HEK293 (cell line): ENCODE measurements at regions not wholly inside any gene's neighbourhood (a gene's known extent, or its start where the extent isn't known, plus 50 kb on each side); places are given as distances from the start of the nearest gene placed in this dataset.

ENCODE experiments used
- BCL11A ChIP-seq: fragments of 450-650 bp; formaldehyde crosslinking; IDR thresholded peaks from 2 replicates; pipeline ENCODE4 v1.5.1; 2016; ENCODE audit warnings: low read depth, missing biosample characterization, missing genetic modification characterization
- BCL11B ChIP-seq: fragments of 450-650 bp; formaldehyde crosslinking; IDR thresholded peaks from 2 replicates; pipeline ENCODE4 v1.5.1; 2016; ENCODE audit warnings: low read depth, missing biosample characterization, missing genetic modification characterization
- EGR2 ChIP-seq: fragments of 450-650 bp; formaldehyde crosslinking; IDR thresholded peaks from 2 replicates; pipeline ENCODE4 v1.5.1; 2016; ENCODE audit warnings: low read depth, missing biosample characterization, missing genetic modification characterization
- GFI1B ChIP-seq: fragments of 450-650 bp; formaldehyde crosslinking; IDR thresholded peaks from 2 replicates; pipeline ENCODE4 v1.5.1; 2016; ENCODE audit warnings: missing biosample characterization, missing genetic modification characterization
- GLI4 ChIP-seq: fragments of 450-650 bp; formaldehyde crosslinking; IDR thresholded peaks from 2 replicates; pipeline ENCODE4 v1.5.1; 2016; ENCODE audit warnings: missing biosample characterization, missing genetic modification characterization
- IKZF3 ChIP-seq: fragments of 450-650 bp; IDR thresholded peaks from 2 replicates; pipeline ENCODE4 v1.5.0; 2018; ENCODE audit warnings: missing biosample characterization, mild to moderate bottlenecking, missing genetic modification characterization, moderate library complexity
- MZF1 ChIP-seq: fragments of 450-650 bp; formaldehyde crosslinking; IDR thresholded peaks from 2 replicates; pipeline ENCODE4 v1.5.1; 2017; ENCODE audit warnings: missing biosample characterization, missing genetic modification characterization, borderline replicate concordance
- REPIN1 ChIP-seq: fragments of 450-650 bp; formaldehyde crosslinking; IDR thresholded peaks from 2 replicates; pipeline ENCODE4 v1.5.1; 2017; ENCODE audit warnings: missing biosample characterization, missing genetic modification characterization, low read depth
- SALL2 ChIP-seq: fragments of 450-650 bp; formaldehyde crosslinking; IDR thresholded peaks from 2 replicates; pipeline ENCODE4 v1.5.0; 2017; ENCODE audit warnings: missing biosample characterization, mild to moderate bottlenecking, missing genetic modification characterization, borderline replicate concordance
- SCRT2 ChIP-seq: fragments of 450-650 bp; formaldehyde crosslinking; IDR thresholded peaks from 2 replicates; pipeline ENCODE4 v1.5.1; 2016; ENCODE audit warnings: missing biosample characterization, missing genetic modification characterization
- SP7 ChIP-seq: fragments of 450-650 bp; formaldehyde crosslinking; IDR thresholded peaks from 2 replicates; pipeline ENCODE4 v1.5.1; 2016; ENCODE audit warnings: missing biosample characterization, missing genetic modification characterization
- TRIM28 ChIP-seq: IDR thresholded peaks from 2 replicates; pipeline ENCODE4 v1.6.1; 2011; ENCODE audit warnings: low read length, control low read depth, borderline replicate concordance
- ZBTB20 ChIP-seq: fragments of 450-650 bp; formaldehyde crosslinking; IDR thresholded peaks from 2 replicates; pipeline ENCODE4 v1.5.1; 2016; ENCODE audit warnings: missing biosample characterization, missing genetic modification characterization
- ZBTB8A ChIP-seq: fragments of 450-650 bp; formaldehyde crosslinking; IDR thresholded peaks from 2 replicates; pipeline ENCODE4 v1.5.1; 2016; ENCODE audit warnings: missing biosample characterization, missing genetic modification characterization
- ZEB2 ChIP-seq: fragments of 450-650 bp; formaldehyde crosslinking; IDR thresholded peaks from 2 replicates; pipeline ENCODE4 v1.5.1; 2016; ENCODE audit warnings: missing biosample characterization, missing genetic modification characterization
- ZFP3 ChIP-seq: fragments of 450-650 bp; formaldehyde crosslinking; IDR thresholded peaks from 2 replicates; pipeline ENCODE4 v1.5.1; 2016; ENCODE audit warnings: low read depth, missing biosample characterization, missing genetic modification characterization
- ZIC2 ChIP-seq: fragments of 450-650 bp; formaldehyde crosslinking; IDR thresholded peaks from 2 replicates; pipeline ENCODE4 v1.5.1; 2016; ENCODE audit warnings: missing biosample characterization, missing genetic modification characterization
- ZNF146 ChIP-seq: fragments of 450-650 bp; formaldehyde crosslinking; IDR thresholded peaks from 2 replicates; pipeline ENCODE4 v1.5.1; 2016; ENCODE audit warnings: missing biosample characterization, missing genetic modification characterization
- ZNF184 ChIP-seq: fragments of 450-650 bp; IDR thresholded peaks from 2 replicates; pipeline ENCODE4 v1.5.1; 2018; ENCODE audit warnings: missing biosample characterization, mild to moderate bottlenecking, missing genetic modification characterization
- ZNF23 ChIP-seq: fragments of 450-650 bp; formaldehyde crosslinking; IDR thresholded peaks from 2 replicates; pipeline ENCODE4 v1.5.1; 2016; ENCODE audit warnings: missing biosample characterization, missing genetic modification characterization, borderline replicate concordance
- ZNF341 ChIP-seq: fragments of 450-650 bp; formaldehyde crosslinking; IDR thresholded peaks from 2 replicates; pipeline ENCODE4; 2016; ENCODE audit warnings: low read depth, missing biosample characterization, missing genetic modification characterization
- ZNF366 ChIP-seq: fragments of 450-650 bp; formaldehyde crosslinking; conservative IDR thresholded peaks from 2 replicates; pipeline ENCODE4 v1.5.1; 2016; ENCODE audit warnings: missing biosample characterization, missing genetic modification characterization
- ZNF501 ChIP-seq: fragments of 450-650 bp; formaldehyde crosslinking; IDR thresholded peaks from 2 replicates; pipeline ENCODE4 v1.5.1; 2016; ENCODE audit warnings: missing biosample characterization, missing genetic modification characterization
- ZNF514 ChIP-seq: fragments of 450-650 bp; formaldehyde crosslinking; IDR thresholded peaks from 2 replicates; pipeline ENCODE4 v1.5.1; 2016; ENCODE audit warnings: missing biosample characterization, missing genetic modification characterization
- ZNF529 ChIP-seq: fragments of 450-650 bp; formaldehyde crosslinking; IDR thresholded peaks from 2 replicates; pipeline ENCODE4 v1.5.1; 2017; ENCODE audit warnings: missing genetic modification characterization, missing biosample characterization; ENCODE audit not compliant: insufficient replicate concordance
- ZNF596 ChIP-seq: fragments of 450-650 bp; IDR thresholded peaks from 2 replicates; pipeline ENCODE4 v1.5.0; 2018; ENCODE audit warnings: missing biosample characterization, mild to moderate bottlenecking, missing genetic modification characterization, moderate library complexity
- ZNF624 ChIP-seq: fragments of 450-650 bp; formaldehyde crosslinking; IDR thresholded peaks from 2 replicates; pipeline ENCODE4 v1.5.1; 2017; ENCODE audit warnings: missing biosample characterization, missing genetic modification characterization
- ZNF654 ChIP-seq: fragments of 450-650 bp; formaldehyde crosslinking; IDR thresholded peaks from 2 replicates; pipeline ENCODE4 v1.5.1; 2016; ENCODE audit warnings: low read depth, missing biosample characterization, missing genetic modification characterization
- ZNF830 ChIP-seq: fragments of 450-650 bp; IDR thresholded peaks from 2 replicates; pipeline ENCODE4 v1.5.0; 2018; ENCODE audit warnings: missing biosample characterization, missing genetic modification characterization, low read depth, mild to moderate bottlenecking, moderate library complexity
- TF ChIP-seq, protein P1 (sequence below): fragments of 450-650 bp; formaldehyde crosslinking; IDR thresholded peaks from 2 replicates; pipeline ENCODE4 v1.5.1; 2016; ENCODE audit warnings: missing biosample characterization, missing genetic modification characterization
- TF ChIP-seq, protein P2 (sequence below): fragments of 450-650 bp; formaldehyde crosslinking; IDR thresholded peaks from 2 replicates; pipeline ENCODE4 v1.5.1; 2017; ENCODE audit warnings: missing biosample characterization, missing genetic modification characterization
- TF ChIP-seq, protein P3 (sequence below): fragments of 450-650 bp; IDR thresholded peaks from 2 replicates; pipeline ENCODE4 v1.5.1; 2018; ENCODE audit warnings: missing biosample characterization, mild to moderate bottlenecking, missing genetic modification characterization
- TF ChIP-seq, protein P4 (sequence below): fragments of 450-650 bp; formaldehyde crosslinking; optimal IDR thresholded peaks from 2 replicates; pipeline ENCODE3; 2016; ENCODE audit warnings: missing biosample characterization, mild to moderate bottlenecking, missing genetic modification characterization

DNA sequence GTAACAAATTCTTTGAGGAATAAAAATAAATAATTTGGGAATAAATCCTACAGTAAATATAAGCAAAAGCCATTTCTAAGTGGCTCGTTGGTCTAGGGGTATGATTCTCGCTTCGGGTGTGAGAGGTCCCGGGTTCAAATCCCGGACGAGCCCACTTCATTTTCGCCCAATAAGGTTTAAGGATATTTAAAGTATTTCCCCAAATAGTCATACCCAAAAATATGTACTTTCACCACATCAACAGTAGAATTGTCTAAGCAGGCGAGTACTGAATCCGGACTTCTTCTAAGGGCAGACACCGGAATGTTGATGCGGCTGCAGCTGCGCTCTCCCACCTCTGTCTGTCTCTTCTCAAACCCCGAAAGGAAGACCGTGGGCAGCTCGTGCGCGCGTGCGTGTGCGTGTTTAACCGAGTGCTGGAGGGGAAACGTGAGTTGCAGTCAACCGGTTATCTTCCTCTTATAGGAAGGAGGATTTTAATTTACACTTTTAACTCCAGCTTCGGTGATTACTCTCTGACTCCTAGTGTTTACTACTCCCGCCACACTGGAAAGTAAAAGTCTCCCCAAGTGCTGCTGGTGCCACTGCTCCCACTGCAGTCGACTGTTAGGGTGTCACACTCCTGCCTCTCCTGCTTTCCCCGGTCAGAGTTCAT lies 155.7 kb upstream of the PRSS16 start (continued):
- TF ChIP-seq, protein P1, sequence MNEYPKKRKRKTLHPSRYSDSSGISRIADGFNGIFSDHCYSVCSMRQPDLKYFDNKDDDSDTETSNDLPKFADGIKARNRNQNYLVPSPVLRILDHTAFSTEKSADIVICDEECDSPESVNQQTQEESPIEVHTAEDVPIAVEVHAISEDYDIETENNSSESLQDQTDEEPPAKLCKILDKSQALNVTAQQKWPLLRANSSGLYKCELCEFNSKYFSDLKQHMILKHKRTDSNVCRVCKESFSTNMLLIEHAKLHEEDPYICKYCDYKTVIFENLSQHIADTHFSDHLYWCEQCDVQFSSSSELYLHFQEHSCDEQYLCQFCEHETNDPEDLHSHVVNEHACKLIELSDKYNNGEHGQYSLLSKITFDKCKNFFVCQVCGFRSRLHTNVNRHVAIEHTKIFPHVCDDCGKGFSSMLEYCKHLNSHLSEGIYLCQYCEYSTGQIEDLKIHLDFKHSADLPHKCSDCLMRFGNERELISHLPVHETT (tag by site-specific recombination), result 0 out of 2 replicates have a peak, but pooled peaks have one; percentile 45
- TF ChIP-seq GFI1B (tag by site-specific recombination) (no peak), ZNF366 (peak; percentile 77), BCL11B (peak; percentile 50; the same call in 1 of the 2 replicates), SALL2 (tag by site-specific recombination) (no peak), MZF1 (tag by site-specific recombination) (no peak), ZNF501 (tag by site-specific recombination) (peak; percentile 63), ZNF654 (tag by site-specific recombination) (no peak), BCL11A (tag by site-specific recombination) (no peak), GLI4 (tag by site-specific recombination) (no peak), ZEB2 (tag by site-specific recombination) (peak; percentile 77), ZNF624 (tag by site-specific recombination) (no peak), ZBTB8A (tag by site-specific recombination) (peak; percentile 57), ZNF146 (tag by site-specific recombination) (no peak), ZFP3 (no peak), ZNF596 (tag by site-specific recombination) (no peak), TRIM28 (peak; percentile 90; the same call in 1 of the 2 replicates), ZNF23 (tag by site-specific recombination) (no peak), SCRT2 (tag by site-specific recombination) (peak; percentile 41; the same call in 1 of the 2 replicates), SP7 (tag by site-specific recombination) (peak; percentile 38; the same call in 1 of the 2 replicates), ZNF830 (no peak), ZNF184 (tag by site-specific recombination) (0 out of 2 replicates have a peak, but pooled peaks have one; percentile 67), ZBTB20 (peak; percentile 32; the same call in 1 of the 2 replicates), ZNF341 (tag by site-specific recombination) (no peak; the same call in 1 of the 2 replicates), IKZF3 (tag by site-specific recombination) (no peak), ZNF514 (tag by site-specific recombination) (no peak), ZNF529 (tag by site-specific recombination) (no peak), ZIC2 (tag by site-specific recombination) (no peak), EGR2 (tag by site-specific recombination) (peak; percentile 59; the same call in 1 of the 2 replicates), REPIN1 (tag by site-specific recombination) (no peak)
- TF ChIP-seq, protein P2, sequence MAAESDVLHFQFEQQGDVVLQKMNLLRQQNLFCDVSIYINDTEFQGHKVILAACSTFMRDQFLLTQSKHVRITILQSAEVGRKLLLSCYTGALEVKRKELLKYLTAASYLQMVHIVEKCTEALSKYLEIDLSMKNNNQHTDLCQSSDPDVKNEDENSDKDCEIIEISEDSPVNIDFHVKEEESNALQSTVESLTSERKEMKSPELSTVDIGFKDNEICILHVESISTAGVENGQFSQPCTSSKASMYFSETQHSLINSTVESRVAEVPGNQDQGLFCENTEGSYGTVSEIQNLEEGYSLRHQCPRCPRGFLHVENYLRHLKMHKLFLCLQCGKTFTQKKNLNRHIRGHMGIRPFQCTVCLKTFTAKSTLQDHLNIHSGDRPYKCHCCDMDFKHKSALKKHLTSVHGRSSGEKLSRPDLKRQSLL (tag by site-specific recombination), result no peak; the same call in 1 of the 2 replicates
- TF ChIP-seq, protein P3, sequence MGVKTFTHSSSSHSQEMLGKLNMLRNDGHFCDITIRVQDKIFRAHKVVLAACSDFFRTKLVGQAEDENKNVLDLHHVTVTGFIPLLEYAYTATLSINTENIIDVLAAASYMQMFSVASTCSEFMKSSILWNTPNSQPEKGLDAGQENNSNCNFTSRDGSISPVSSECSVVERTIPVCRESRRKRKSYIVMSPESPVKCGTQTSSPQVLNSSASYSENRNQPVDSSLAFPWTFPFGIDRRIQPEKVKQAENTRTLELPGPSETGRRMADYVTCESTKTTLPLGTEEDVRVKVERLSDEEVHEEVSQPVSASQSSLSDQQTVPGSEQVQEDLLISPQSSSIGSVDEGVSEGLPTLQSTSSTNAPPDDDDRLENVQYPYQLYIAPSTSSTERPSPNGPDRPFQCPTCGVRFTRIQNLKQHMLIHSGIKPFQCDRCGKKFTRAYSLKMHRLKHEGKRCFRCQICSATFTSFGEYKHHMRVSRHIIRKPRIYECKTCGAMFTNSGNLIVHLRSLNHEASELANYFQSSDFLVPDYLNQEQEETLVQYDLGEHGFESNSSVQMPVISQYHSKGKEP (tag by site-specific recombination), result peak; percentile 50; the same call in 1 of the 2 replicates
- TF ChIP-seq, protein P4, sequence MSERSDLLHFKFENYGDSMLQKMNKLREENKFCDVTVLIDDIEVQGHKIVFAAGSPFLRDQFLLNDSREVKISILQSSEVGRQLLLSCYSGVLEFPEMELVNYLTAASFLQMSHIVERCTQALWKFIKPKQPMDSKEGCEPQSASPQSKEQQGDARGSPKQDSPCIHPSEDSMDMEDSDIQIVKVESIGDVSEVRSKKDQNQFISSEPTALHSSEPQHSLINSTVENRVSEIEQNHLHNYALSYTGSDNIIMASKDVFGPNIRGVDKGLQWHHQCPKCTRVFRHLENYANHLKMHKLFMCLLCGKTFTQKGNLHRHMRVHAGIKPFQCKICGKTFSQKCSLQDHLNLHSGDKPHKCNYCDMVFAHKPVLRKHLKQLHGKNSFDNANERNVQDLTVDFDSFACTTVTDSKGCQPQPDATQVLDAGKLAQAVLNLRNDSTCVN (tag by site-specific recombination), result peak; percentile 74
